Ammon's horn (tissue), 1 donor: ENCODE measurements at regions not wholly inside any gene's neighbourhood (a gene's known extent, or its start where the extent isn't known, plus 50 kb on each side); places are given as distances from the start of the nearest gene placed in this dataset.

Experiments
- DNase-seq: peaks from one replicate; pipeline ENCODE4 v3.0.0-alpha.2; 2016; ENCODE audit warnings: low spot score

GRCh38 chr2:176729706-176730569 is 460.7 kb downstream of the MTX2 start:
- DNase-seq: peak; percentile 14

- DNase-seq: no peak
Measured at GRCh38 chr2:176732780-176733179, 463.5 kb downstream of the MTX2 start.

- no peak for DNase-seq
Measured at GRCh38 chr2:176733698-176734430, 464.6 kb downstream of the MTX2 start.

GRCh38 chr2:176734868-176735267 is 465.6 kb downstream of the MTX2 start:
- no peak for DNase-seq

- DNase-seq: no peak
Measured at GRCh38 chr2:176742271-176742670, 470.3 kb upstream of the HNRNPA3 start.

GRCh38 chr2:176743671-176744070 is 468.9 kb upstream of the HNRNPA3 start:
- no peak for DNase-seq

GRCh38 chr2:176744146-176744545 is 468.4 kb upstream of the HNRNPA3 start:
- no peak for DNase-seq

- no peak for DNase-seq
Measured at GRCh38 chr2:176745543-176746200, 466.9 kb upstream of the HNRNPA3 start.

- DNase-seq: no peak
Measured at GRCh38 chr2:176746411-176746810, 466.2 kb upstream of the HNRNPA3 start.

GRCh38 chr2:176747506-176747905 is 465.1 kb upstream of the HNRNPA3 start:
- no peak for DNase-seq

- no peak for DNase-seq
Measured at GRCh38 chr2:176747928-176748327, 464.7 kb upstream of the HNRNPA3 start.

GRCh38 chr2:176748662-176749061 is 463.9 kb upstream of the HNRNPA3 start:
- no peak for DNase-seq

GRCh38 chr2:176751314-176752227 is 461.0 kb upstream of the HNRNPA3 start:
- DNase-seq: no peak

GRCh38 chr2:176752295-176752694 is 460.3 kb upstream of the HNRNPA3 start:
- no peak for DNase-seq

GRCh38 chr2:176753205-176753604 is 459.4 kb upstream of the HNRNPA3 start:
- no peak for DNase-seq

- DNase-seq: peak; percentile 3
Measured at GRCh38 chr2:176753752-176754474, 458.7 kb upstream of the HNRNPA3 start.

- DNase-seq: no peak
Measured at GRCh38 chr2:176755537-176756135, 457.0 kb upstream of the HNRNPA3 start.

GRCh38 chr2:176758426-176758825 is 454.2 kb upstream of the HNRNPA3 start:
- no peak for DNase-seq

GRCh38 chr2:176760439-176760838 is 452.2 kb upstream of the HNRNPA3 start:
- no peak for DNase-seq

- DNase-seq: no peak
Measured at GRCh38 chr2:176763130-176763529, 449.5 kb upstream of the HNRNPA3 start.
